RWPE2 (cell line): ENCODE measurements at regions not wholly inside any gene's neighbourhood (a gene's known extent, or its start where the extent isn't known, plus 50 kb on each side); places are given as distances from the start of the nearest gene placed in this dataset.

Source experiments
- ATAC-seq: fragments of 200-7000 bp; cut with Tn5 transposase; 3 replicates; pipeline ENCODE4 v1.9.1; 2021; ENCODE audit warnings: low read depth
- DNase-seq: peaks from one replicate; pipeline ENCODE4 v3.0.0-alpha.2; 2020; ENCODE audit warnings: low spot score
- H3K27ac ChIP-seq: fragments of 450-650 bp; 2 replicates; pipeline ENCODE4 v1.5.1; 2017; ENCODE audit warnings: mild to moderate bottlenecking; ENCODE audit not compliant: poor library complexity, severe bottlenecking
- H3K27me3 ChIP-seq: fragments of 250-450 bp; sonication (Bioruptor Pico); 2 replicates; pipeline ENCODE4 v1.5.1; 2021; ENCODE audit warnings: mild to moderate bottlenecking, moderate library complexity; ENCODE audit not compliant: insufficient read depth, poor library complexity, severe bottlenecking
- H3K36me3 ChIP-seq: fragments of 250-450 bp; sonication (Bioruptor Pico); 2 replicates; pipeline ENCODE4 v1.5.1; 2020; ENCODE audit warnings: low read depth, mild to moderate bottlenecking, moderate library complexity
- H3K4me1 ChIP-seq: fragments of 250-450 bp; sonication (Bioruptor Pico); 2 replicates; pipeline ENCODE4 v1.5.1; 2021; ENCODE audit warnings: mild to moderate bottlenecking, moderate library complexity; ENCODE audit not compliant: insufficient read depth, poor library complexity, severe bottlenecking
- H3K4me3 ChIP-seq: fragments of 250-450 bp; sonication (Bioruptor Pico); 2 replicates; pipeline ENCODE4 v1.5.1; 2021; ENCODE audit warnings: mild to moderate bottlenecking, moderate library complexity; ENCODE audit not compliant: severe bottlenecking
- H3K9me3 ChIP-seq: fragments of 250-450 bp; sonication (Bioruptor Pico); 2 replicates; pipeline ENCODE4 v1.5.1; 2021; ENCODE audit warnings: mild to moderate bottlenecking, moderate library complexity; ENCODE audit not compliant: severe bottlenecking
- CTCF ChIP-seq: fragments of 450-650 bp; IDR thresholded peaks from one replicate; pipeline ENCODE4 v1.5.1; 2017; ENCODE audit warnings: mild to moderate bottlenecking, moderate library complexity; ENCODE audit not compliant: poor library complexity, severe bottlenecking

- Histone ChIP-seq H3K27ac (no peak overlapping the region), H3K27me3 (no peaks in the 10 kb centered on the region), H3K4me3 (no peak overlapping the region), H3K36me3 (no peaks in the 10 kb centered on the region), H3K9me3 (peaks cover 3% of the 10 kb centered on the region), H3K4me1 (no peaks in the 10 kb centered on the region)
- TF ChIP-seq CTCF = no peak
- DNase-seq = no peak
- no peak for ATAC-seq
Observed at GRCh38 chr12:79515530-79515935, 175.2 kb downstream of the PAWR start.

- Histone ChIP-seq H3K27ac (no peak overlapping the region), H3K27me3 (no peaks in the 10 kb centered on the region), H3K9me3 (peaks cover 3% of the 10 kb centered on the region), H3K4me3 (no peak overlapping the region), H3K36me3 (no peaks in the 10 kb centered on the region), H3K4me1 (no peaks in the 10 kb centered on the region)
- no peak for TF ChIP-seq CTCF
- DNase-seq (no peak), ATAC-seq (no peak)
Observed at GRCh38 chr12:79514730-79515529, 175.8 kb downstream of the PAWR start.

GRCh38 chr12:79512068-79512467, 178.7 kb downstream of the PAWR start:
- DNase-seq = no peak
- Histone ChIP-seq H3K9me3 (peaks cover 3% of the 10 kb centered on the region), H3K27me3 (no peaks in the 10 kb centered on the region), H3K4me1 (no peaks in the 10 kb centered on the region), H3K4me3 (no peak overlapping the region), H3K27ac (no peak overlapping the region), H3K36me3 (no peaks in the 10 kb centered on the region)
- no peak for ATAC-seq
- peak; percentile 18 for TF ChIP-seq CTCF

GRCh38 chr12:79508622-79509021, 182.1 kb downstream of the PAWR start:
- TF ChIP-seq CTCF = peak; percentile 18

More at GRCh38 chr12:79508622-79509021, 182.1 kb downstream of the PAWR start:
- Histone ChIP-seq H3K27ac (no peak overlapping the region), H3K27me3 (no peaks in the 10 kb centered on the region), H3K4me3 (no peak overlapping the region), H3K4me1 (no peaks in the 10 kb centered on the region), H3K36me3 (no peaks in the 10 kb centered on the region), H3K9me3 (no peaks in the 10 kb centered on the region)
- ATAC-seq (no peak), DNase-seq (no peak)
